T-helper 1 cell (primary cell): ENCODE measurements at regions not wholly inside any gene's neighbourhood (a gene's known extent, or its start where the extent isn't known, plus 50 kb on each side); places are given as distances from the start of the nearest gene placed in this dataset.

Source experiments
- DNase-seq, 5 donors: peaks; one replicate each; pipeline ENCODE4 v3.0.0-alpha.2; 2012 to 2020

DNA sequence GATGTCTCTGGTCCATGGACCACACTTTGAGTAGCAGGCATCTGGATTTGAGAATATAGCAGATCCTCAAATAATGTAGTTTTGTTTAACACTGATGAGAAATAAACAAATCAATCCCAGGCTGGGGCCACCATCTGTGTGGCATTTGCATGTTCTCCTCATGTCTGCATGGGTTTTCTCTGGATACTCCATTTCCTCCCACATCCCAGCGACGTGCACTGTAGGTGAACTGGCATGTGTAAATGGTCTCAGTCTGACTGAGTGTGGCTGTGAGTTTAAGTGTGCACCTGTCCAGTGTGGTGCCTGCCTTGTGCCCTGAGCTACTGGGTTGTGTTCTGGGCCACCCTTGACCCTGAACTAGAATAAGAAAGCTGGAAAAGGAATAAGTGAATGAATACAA is 66.3 kb upstream of the NANOGP8 start:
- no peak for DNase-seq

DNA sequence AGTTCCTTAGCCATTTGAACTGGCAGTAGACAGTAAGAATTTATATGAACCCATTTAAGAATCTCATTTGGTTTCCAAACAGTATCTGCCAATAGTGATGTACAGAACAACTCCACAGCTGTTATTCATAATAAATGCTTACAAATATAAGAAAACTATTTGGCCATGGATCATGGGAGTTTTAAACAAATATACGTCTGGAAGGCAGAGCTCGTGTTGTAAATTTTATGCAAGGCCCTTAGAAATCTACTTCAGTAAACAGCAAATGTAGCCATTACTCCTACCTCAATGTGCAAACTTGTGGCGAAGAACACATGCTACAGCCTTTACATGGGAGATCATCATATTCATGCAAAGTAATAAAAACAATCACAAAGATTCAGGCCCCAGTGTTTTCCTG is 65.3 kb upstream of the NANOGP8 start:
- no peak for DNase-seq

DNA sequence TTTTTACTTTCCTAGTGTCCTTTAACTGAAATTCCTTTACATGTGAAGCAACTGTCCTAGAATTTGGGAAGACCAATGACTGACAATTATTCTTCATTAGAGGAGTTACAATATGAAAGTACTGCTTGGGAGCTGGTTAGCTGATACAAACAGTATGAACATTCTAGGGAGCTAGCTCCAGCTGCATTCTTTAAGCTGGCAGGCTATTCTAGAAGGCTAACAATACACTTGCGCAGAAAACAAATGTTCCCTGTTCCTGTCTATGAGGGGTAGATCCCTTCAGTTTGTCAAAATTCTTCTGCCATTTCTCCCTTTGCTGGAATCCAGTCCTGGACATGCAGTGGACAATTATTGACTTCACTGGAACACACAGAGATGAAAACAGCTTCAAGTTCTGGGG is 60.2 kb upstream of the NANOGP8 start:
- no peak for DNase-seq

DNA sequence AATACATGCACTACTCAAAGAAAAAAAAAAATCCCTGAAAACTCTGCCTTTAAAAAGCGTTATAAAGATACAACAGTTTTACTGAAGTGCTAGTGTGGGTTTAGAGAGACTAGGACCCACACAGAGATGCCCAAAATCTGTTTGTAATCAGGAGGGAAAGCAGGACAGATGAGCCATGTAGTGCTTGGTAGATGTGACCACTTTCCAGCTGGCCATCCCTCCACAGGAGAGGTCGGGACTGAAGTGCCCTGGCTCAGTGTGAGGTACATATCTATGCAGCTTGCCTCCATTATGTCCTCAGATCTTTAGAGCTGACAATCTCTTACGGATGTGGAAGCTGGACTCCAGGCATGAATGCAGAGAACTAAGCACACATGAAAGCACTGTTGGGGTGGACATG is 57.5 kb upstream of the NANOGP8 start:
- no peak for DNase-seq

DNA sequence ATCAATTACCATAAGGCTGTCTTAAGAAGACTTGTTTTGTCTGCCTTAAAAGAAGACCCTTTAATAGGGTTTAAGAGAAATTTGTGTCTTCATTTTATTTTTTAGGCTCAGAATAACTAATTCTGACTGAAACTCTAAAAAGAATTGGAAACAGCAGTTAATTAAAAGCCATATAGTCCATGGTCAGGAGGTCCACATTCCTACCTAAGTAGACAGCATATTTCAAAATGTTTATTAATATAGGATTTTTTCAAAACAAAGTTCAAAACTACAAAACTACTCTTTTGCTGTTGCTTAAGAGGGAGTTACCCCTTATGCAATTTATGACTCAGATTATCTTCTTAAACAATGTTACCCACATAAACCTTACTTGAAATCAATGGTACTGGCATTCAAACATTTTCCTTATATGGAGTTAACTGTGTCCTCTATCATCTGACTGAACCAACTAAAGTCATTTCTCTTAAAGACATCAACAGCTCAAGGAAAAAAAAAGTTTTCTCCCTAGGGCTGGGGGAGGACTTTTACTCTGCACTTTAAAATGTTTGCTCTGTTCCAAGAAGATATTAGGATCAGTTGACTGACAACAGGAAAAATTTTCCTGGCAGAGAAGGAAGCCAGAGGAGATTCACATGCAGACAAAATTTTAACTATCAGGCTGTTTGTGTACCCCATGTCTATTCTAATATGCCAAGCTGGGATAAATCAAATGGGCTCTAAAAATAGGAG is 56.8 kb upstream of the NANOGP8 start:
- no peak for DNase-seq

GRCh38 chr15:35139822-35140221 is 54.7 kb upstream of the NANOGP8 start:
- no peak for DNase-seq

DNA sequence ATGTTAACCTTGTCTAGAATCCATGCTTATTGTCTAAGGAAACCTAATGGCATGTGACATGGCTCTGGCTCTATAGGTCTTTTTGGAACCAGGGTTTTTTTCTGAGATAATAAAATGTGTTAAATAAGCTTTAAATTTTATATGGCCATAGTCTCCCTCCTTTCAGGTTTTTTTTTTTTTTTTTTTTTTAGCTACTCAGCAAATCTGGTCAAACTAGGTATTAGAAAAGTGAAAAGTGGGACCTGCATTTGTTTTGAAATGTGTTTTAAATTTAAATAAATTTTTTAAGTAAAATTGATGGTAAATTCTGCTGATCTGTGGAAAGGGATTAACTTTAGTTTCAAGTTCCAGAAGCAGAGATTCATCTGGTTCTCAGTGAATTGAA is 52.1 kb upstream of the NANOGP8 start:
- DNase-seq, result no peak

- no peak for DNase-seq
Measured at GRCh38 chr15:35136321-35137189, 51.5 kb upstream of the NANOGP8 start.
